Breast epithelium (tissue), 3 donors: ENCODE measurements at regions not wholly inside any gene's neighbourhood (a gene's known extent, or its start where the extent isn't known, plus 50 kb on each side); places are given as distances from the start of the nearest gene placed in this dataset.
"Not testable (repeated sequence)": the region's sequence is repeated elsewhere in the genome, so short reads cannot be mapped to it uniquely, and the experiment has no call there.

Experiments used
- CTCF ChIP-seq, 3 donors: fragments of 450-650 bp; IDR thresholded peaks; one replicate each; pipeline ENCODE4 v1.5.1; 2016 to 2017; ENCODE audit warnings: antibody characterized with exemption in 3 of 3, mild to moderate bottlenecking in 3 of 3, moderate library complexity in 3 of 3
- POLR2A ChIP-seq: fragments of 450-650 bp; IDR thresholded peaks from one replicate; pipeline ENCODE4 v1.6.1; 2016; ENCODE audit warnings: antibody characterized with exemption, mild to moderate bottlenecking, moderate library complexity

- TF ChIP-seq CTCF (IDR thresholded peaks at IDR 0.05); POLR2A: not testable (repeated sequence)
Observed at GRCh38 chrX:467686-468085, 81.0 kb upstream of the PPP2R3B start.
